Right lobe of liver (tissue), 4 donors: ENCODE measurements at regions not wholly inside any gene's neighbourhood (a gene's known extent, or its start where the extent isn't known, plus 50 kb on each side); places are given as distances from the start of the nearest gene placed in this dataset.

Experiments
- CTCF ChIP-seq, 4 donors: fragments of 200-600 bp in 3 of 4; fragments of 450-650 bp in 1 of 4; IDR thresholded peaks; one replicate each; pipeline versions ENCODE4 v1.5.1 to v1.8.0; 2016 to 2022; ENCODE audit warnings: antibody characterized with exemption in 4 of 4, mild to moderate bottlenecking in 2 of 4
- POLR2A ChIP-seq: fragments of 450-650 bp; IDR thresholded peaks from one replicate; pipeline ENCODE4 v1.6.1; 2017; ENCODE audit warnings: antibody characterized with exemption, mild to moderate bottlenecking
- donor health status: DM: no; HTN: no; CAD: no.
- donor health status: DM: no; HTN: no; CAD: no.
- donor health status: DM: no; HTN: yes; CAD: no.

- TF ChIP-seq CTCF (IDR thresholded peaks at IDR 0.05) (no peak), POLR2A (no peak)
These were observed 156.7 kb upstream of the KLF6 start for GRCh38 chr10:3941676-3942075.
